MM.1S (cell line): ENCODE measurements at regions not wholly inside any gene's neighbourhood (a gene's known extent, or its start where the extent isn't known, plus 50 kb on each side); places are given as distances from the start of the nearest gene placed in this dataset.

Experiments used
- DNase-seq: peaks from one replicate; pipeline ENCODE4 v3.0.0-alpha.2; 2015
- H2AFZ ChIP-seq: fragments of 300-600 bp; sonication (generic); 2 replicates; pipeline ENCODE4 v1.6.0; 2016; ENCODE audit warnings: antibody characterized with exemption, low read length
- H3F3A ChIP-seq: fragments of 300-600 bp; sonication (generic); 2 replicates; pipeline ENCODE4 v1.6.1; 2016; ENCODE audit warnings: mild to moderate bottlenecking, antibody characterized with exemption, low read length, moderate library complexity, mixed read lengths; ENCODE audit not compliant: insufficient read depth
- H3K27ac ChIP-seq: fragments of 300-600 bp; sonication (generic); 2 replicates; pipeline ENCODE4 v1.5.1; 2016; ENCODE audit warnings: mild to moderate bottlenecking, low read length
- H3K27me3 ChIP-seq: fragments of 300-600 bp; sonication (generic); replicated peaks from 2 replicates; pipeline ENCODE4 v1.6.0; 2016; ENCODE audit warnings: low read length; ENCODE audit not compliant: insufficient read depth
- H3K36me3 ChIP-seq: fragments of 300-600 bp; sonication (generic); replicated peaks from 2 replicates; pipeline ENCODE4 v1.6.1; 2016; ENCODE audit warnings: mild to moderate bottlenecking, low read length, mixed read lengths; ENCODE audit not compliant: insufficient read depth
- H3K4me1 ChIP-seq: fragments of 300-600 bp; sonication (generic); 2 replicates; pipeline ENCODE4 v1.6.1; 2016; ENCODE audit warnings: low read length, mixed read lengths
- H3K4me2 ChIP-seq: fragments of 300-600 bp; sonication (generic); 2 replicates; pipeline ENCODE4 v1.6.0; 2016; ENCODE audit warnings: low read depth, low read length
- H3K4me3 ChIP-seq: fragments of 300-600 bp; sonication (generic); 2 replicates; pipeline ENCODE4 v1.5.1; 2016; ENCODE audit warnings: low read length, mixed read lengths
- H3K79me2 ChIP-seq: fragments of 300-600 bp; sonication (generic); 2 replicates; pipeline ENCODE4 v1.6.1; 2016; ENCODE audit warnings: mixed run types, low read length, mixed read lengths
- H3K9ac ChIP-seq: fragments of 300-600 bp; sonication (generic); 2 replicates; pipeline ENCODE4 v1.6.1; 2016; ENCODE audit warnings: low read length, mixed read lengths
- H3K9me2 ChIP-seq: fragments of 300-600 bp; sonication (generic); replicated peaks from 2 replicates; pipeline ENCODE4 v1.6.1; 2016; ENCODE audit warnings: mild to moderate bottlenecking, low read length, mixed read lengths; ENCODE audit not compliant: insufficient read depth
- H3K9me3 ChIP-seq: fragments of 300-600 bp; sonication (generic); replicated peaks from 2 replicates; pipeline ENCODE4 v1.6.1; 2016; ENCODE audit warnings: mild to moderate bottlenecking, low read length, mixed read lengths; ENCODE audit not compliant: insufficient read depth
- H4K20me1 ChIP-seq: fragments of 300-600 bp; sonication (generic); 2 replicates; pipeline ENCODE4 v1.6.1; 2016; ENCODE audit warnings: mild to moderate bottlenecking, low read length, moderate library complexity, mixed read lengths; ENCODE audit not compliant: insufficient read depth
- EZH2 ChIP-seq: fragments of 300-600 bp; sonication (generic); optimal IDR thresholded peaks from 2 replicates; pipeline ENCODE3; 2017; ENCODE audit warnings: low read depth, mild to moderate bottlenecking, antibody characterized with exemption, low read length, mixed read lengths
- EZH2phosphoT487 ChIP-seq: fragments of 300-600 bp; sonication (generic); IDR thresholded peaks from 2 replicates; pipeline ENCODE4 v1.6.1; 2018; ENCODE audit warnings: antibody characterized with exemption, low read length
- TF ChIP-seq, protein P1 (sequence below): fragments of 300-600 bp; sonication (generic); IDR thresholded peaks from 2 replicates; pipeline ENCODE4 v1.5.1; 2016; ENCODE audit warnings: antibody characterized with exemption, low read length, mixed read lengths

DNA sequence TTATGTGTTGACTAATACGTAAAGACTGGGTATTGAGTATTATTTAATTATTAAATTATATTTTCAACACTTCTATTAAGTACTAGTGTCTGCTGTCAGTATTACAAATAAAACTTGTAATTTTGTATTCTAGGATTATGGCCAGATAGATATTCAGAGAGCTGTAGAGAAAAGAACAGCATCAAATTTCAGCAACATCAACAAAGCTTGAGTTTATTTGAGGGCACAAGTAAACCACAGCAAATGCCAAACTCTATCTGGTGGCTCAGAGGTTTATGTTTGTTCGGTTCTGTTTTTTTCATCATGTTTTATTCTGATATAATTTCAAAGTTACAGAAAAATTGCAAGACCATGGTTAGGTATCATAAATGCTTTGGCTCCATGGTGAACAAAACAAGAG is 1530.5 kb downstream of the PCDH18 start:
- H3K27me3 ChIP-seq: no peaks in the 10 kb centered on the region
- no peaks in the 10 kb centered on the region for H3K9me3 ChIP-seq
- H3K4me1 ChIP-seq: no peaks in the 10 kb centered on the region
- TF ChIP-seq, protein P1, sequence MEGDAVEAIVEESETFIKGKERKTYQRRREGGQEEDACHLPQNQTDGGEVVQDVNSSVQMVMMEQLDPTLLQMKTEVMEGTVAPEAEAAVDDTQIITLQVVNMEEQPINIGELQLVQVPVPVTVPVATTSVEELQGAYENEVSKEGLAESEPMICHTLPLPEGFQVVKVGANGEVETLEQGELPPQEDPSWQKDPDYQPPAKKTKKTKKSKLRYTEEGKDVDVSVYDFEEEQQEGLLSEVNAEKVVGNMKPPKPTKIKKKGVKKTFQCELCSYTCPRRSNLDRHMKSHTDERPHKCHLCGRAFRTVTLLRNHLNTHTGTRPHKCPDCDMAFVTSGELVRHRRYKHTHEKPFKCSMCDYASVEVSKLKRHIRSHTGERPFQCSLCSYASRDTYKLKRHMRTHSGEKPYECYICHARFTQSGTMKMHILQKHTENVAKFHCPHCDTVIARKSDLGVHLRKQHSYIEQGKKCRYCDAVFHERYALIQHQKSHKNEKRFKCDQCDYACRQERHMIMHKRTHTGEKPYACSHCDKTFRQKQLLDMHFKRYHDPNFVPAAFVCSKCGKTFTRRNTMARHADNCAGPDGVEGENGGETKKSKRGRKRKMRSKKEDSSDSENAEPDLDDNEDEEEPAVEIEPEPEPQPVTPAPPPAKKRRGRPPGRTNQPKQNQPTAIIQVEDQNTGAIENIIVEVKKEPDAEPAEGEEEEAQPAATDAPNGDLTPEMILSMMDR: no peak
- TF ChIP-seq EZH2 (no peak), EZH2phosphoT487 (no peak)
- no peaks in the 10 kb centered on the region for H3F3A ChIP-seq
- H3K27ac ChIP-seq: no peak overlapping the region
- H3K4me2 ChIP-seq: no peak overlapping the region
- no peak for DNase-seq
- H4K20me1 ChIP-seq: no peaks in the 10 kb centered on the region
- no peaks in the 10 kb centered on the region for H3K79me2 ChIP-seq
- H3K9ac ChIP-seq: no peak overlapping the region
- H3K36me3 ChIP-seq: no peaks in the 10 kb centered on the region
- no peak overlapping the region for H3K4me3 ChIP-seq
- H3K9me2 ChIP-seq: no peaks in the 10 kb centered on the region
- H2AFZ ChIP-seq: no peak overlapping the region

DNA sequence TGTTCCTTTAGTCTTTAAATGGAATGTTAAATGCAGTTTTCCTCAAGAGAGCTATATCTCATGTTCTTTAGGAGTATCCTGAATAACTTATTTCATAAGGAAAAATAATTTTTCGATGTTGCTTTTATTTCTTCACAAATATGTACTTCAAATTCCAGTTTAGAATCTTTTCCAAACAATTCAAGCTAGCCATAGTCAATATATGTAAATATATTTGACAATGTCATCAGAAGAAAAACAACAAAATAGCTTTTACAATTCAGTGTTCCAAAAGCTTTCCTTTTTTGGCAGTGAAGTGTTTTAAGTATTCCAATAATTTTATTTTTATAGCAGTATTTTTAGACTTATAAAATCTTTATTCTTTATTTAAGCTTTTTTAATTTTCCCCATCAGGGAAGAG is 1532.0 kb downstream of the PCDH18 start:
- Histone ChIP-seq H3K36me3 (no peaks in the 10 kb centered on the region), H2AFZ (no peak overlapping the region), H3F3A (no peaks in the 10 kb centered on the region), H3K79me2 (no peaks in the 10 kb centered on the region), H4K20me1 (no peaks in the 10 kb centered on the region), H3K4me3 (no peak overlapping the region), H3K27me3 (no peaks in the 10 kb centered on the region), H3K27ac (no peak overlapping the region), H3K9ac (no peak overlapping the region), H3K4me2 (no peak overlapping the region), H3K9me2 (no peaks in the 10 kb centered on the region), H3K9me3 (no peaks in the 10 kb centered on the region), H3K4me1 (no peaks in the 10 kb centered on the region)
- no peak for DNase-seq
- no peak for TF ChIP-seq EZH2
- TF ChIP-seq, protein P1: no peak
- no peak for TF ChIP-seq EZH2phosphoT487

DNA sequence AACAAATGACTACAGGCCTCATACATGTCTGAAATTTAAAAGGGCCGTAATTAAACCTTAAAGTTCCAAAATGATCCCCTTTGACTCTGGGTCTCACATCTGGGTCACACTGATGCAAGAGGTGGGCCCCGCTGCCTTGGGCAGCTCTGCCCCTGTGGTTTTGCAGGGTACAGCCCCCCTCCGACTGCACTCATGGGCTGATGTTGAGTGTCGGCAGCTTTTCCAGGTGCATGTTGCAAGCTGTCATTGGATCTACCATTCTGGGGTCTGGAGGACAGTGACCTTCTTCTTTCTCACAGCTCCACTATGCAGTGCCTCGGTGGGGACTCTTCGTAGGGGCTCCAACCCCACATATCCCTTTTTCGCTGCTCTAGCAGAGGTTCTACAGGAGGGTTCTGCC is 1537.9 kb downstream of the PCDH18 start:
- Histone ChIP-seq H3K4me3 (no peak overlapping the region), H3K9me3 (no peaks in the 10 kb centered on the region), H3K4me2 (no peak overlapping the region), H3K9ac (no peak overlapping the region), H3K4me1 (no peaks in the 10 kb centered on the region), H3K36me3 (no peaks in the 10 kb centered on the region), H3K27me3 (no peaks in the 10 kb centered on the region), H3K79me2 (no peaks in the 10 kb centered on the region), H3K27ac (no peak overlapping the region), H2AFZ (no peak overlapping the region), H3F3A (no peaks in the 10 kb centered on the region), H3K9me2 (no peaks in the 10 kb centered on the region), H4K20me1 (no peaks in the 10 kb centered on the region)
- no peak for TF ChIP-seq EZH2
- TF ChIP-seq EZH2phosphoT487: no peak
- TF ChIP-seq, protein P1: no peak
- no peak for DNase-seq
